Astrocyte of the hippocampus (primary cell): ENCODE measurements at regions not wholly inside any gene's neighbourhood (a gene's known extent, or its start where the extent isn't known, plus 50 kb on each side); places are given as distances from the start of the nearest gene placed in this dataset.
"Not testable (repeated sequence)": the region's sequence is repeated elsewhere in the genome, so short reads cannot be mapped to it uniquely, and the experiment has no call there.

ENCODE experiments used
- DNase-seq: peaks from one replicate; pipeline ENCODE4 v3.0.0; 2011; ENCODE audit warnings: low read depth, low spot score

GRCh38 chr4:57342411-57342810, 232.2 kb upstream of the IGFBP7 start:
- DNase-seq, result peak; percentile 49

- DNase-seq, result not testable (repeated sequence)
Measured at GRCh38 chr4:57338861-57339260, 228.7 kb upstream of the IGFBP7 start.

- no peak for DNase-seq
Measured at GRCh38 chr4:57333684-57334083, 223.5 kb upstream of the IGFBP7 start.

- DNase-seq, result no peak
Measured at GRCh38 chr4:57331959-57332358, 221.8 kb upstream of the IGFBP7 start.

GRCh38 chr4:57329279-57329678, 219.1 kb upstream of the IGFBP7 start:
- no peak for DNase-seq

GRCh38 chr4:57324673-57325307, 214.6 kb upstream of the IGFBP7 start:
- DNase-seq, result no peak

GRCh38 chr4:57320849-57321248, 210.7 kb upstream of the IGFBP7 start:
- DNase-seq, result no peak

GRCh38 chr4:57320217-57320616, 210.0 kb upstream of the IGFBP7 start:
- DNase-seq, result no peak

GRCh38 chr4:57318703-57319102, 208.5 kb upstream of the IGFBP7 start:
- no peak for DNase-seq

GRCh38 chr4:57314636-57315035, 204.5 kb upstream of the IGFBP7 start:
- DNase-seq, result no peak

GRCh38 chr4:57312296-57312695, 202.1 kb upstream of the IGFBP7 start:
- DNase-seq, result no peak

- DNase-seq, result no peak
Measured at GRCh38 chr4:57309658-57310057, 199.5 kb upstream of the IGFBP7 start.

- DNase-seq, result no peak
Measured at GRCh38 chr4:57308301-57308700, 198.1 kb upstream of the IGFBP7 start.

GRCh38 chr4:57305836-57306235, 195.7 kb upstream of the IGFBP7 start:
- no peak for DNase-seq

GRCh38 chr4:57303012-57303751, 193.0 kb upstream of the IGFBP7 start:
- peak; percentile 6 for DNase-seq

- DNase-seq, result not testable (repeated sequence)
Measured at GRCh38 chr4:57300300-57300699, 190.1 kb upstream of the IGFBP7 start.

- peak; percentile 66 for DNase-seq
Measured at GRCh38 chr4:57291911-57292310, 181.7 kb upstream of the IGFBP7 start.

GRCh38 chr4:57287687-57288604, 177.8 kb upstream of the IGFBP7 start:
- DNase-seq, result no peak

- no peak for DNase-seq
Measured at GRCh38 chr4:57282933-57283310, 172.7 kb upstream of the IGFBP7 start.

GRCh38 chr4:57280481-57280880, 170.3 kb upstream of the IGFBP7 start:
- no peak for DNase-seq

- DNase-seq, result no peak
Measured at GRCh38 chr4:57278780-57279179, 168.6 kb upstream of the IGFBP7 start.

GRCh38 chr4:57274082-57274481, 163.9 kb upstream of the IGFBP7 start:
- no peak for DNase-seq
